Vagina (tissue), 2 donors: ENCODE measurements at regions not wholly inside any gene's neighbourhood (a gene's known extent, or its start where the extent isn't known, plus 50 kb on each side); places are given as distances from the start of the nearest gene placed in this dataset.

Source experiments
- CTCF ChIP-seq, 3 experiments: fragments of 450-650 bp in 2 of 3; fragments of 200-600 bp in 1 of 3; sonication (generic) in 1 of 3; IDR thresholded peaks; one replicate each; pipeline ENCODE4 v1.5.1; 2017 to 2019; ENCODE audit warnings: antibody characterized with exemption in 3 of 3, mild to moderate bottlenecking in 2 of 3, moderate library complexity in 2 of 3
- POLR2AphosphoS5 ChIP-seq, 2 donors: sonication (generic); formaldehyde crosslinking; IDR thresholded peaks; one replicate each; pipeline ENCODE4 v1.9.0; 2017; ENCODE audit warnings: antibody characterized with exemption in 2 of 2, mild to moderate bottlenecking in 2 of 2, low read depth in 1 of 2; ENCODE audit not compliant: insufficient read depth in 1 of 2

GRCh38 chr4:27835851-27836250 is 975.2 kb downstream of the STIM2 start:
- TF ChIP-seq CTCF (IDR thresholded peaks at IDR 0.05) (no peak), POLR2AphosphoS5 (IDR thresholded peaks at IDR 0.05; ENCODE audit: insufficient read depth in 1 of 2, low read depth in 1 of 2) (no peak)
